ENCODE measurements at regions not wholly inside any gene's neighbourhood (a gene's known extent, or its start where the extent isn't known, plus 50 kb on each side); places are given as distances from the start of the nearest gene placed in this dataset.

GRCh38 chr3:75327453-75327852 lies 336.7 kb upstream of the FRG2C start:
- ATAC-seq (ENCODE audit: low read depth) (no peak), DNase-seq (no peak)
- no peak overlapping the region for H3K23ac ChIP-seq (ENCODE audit: low read depth, low read length)
- H2BK5ac ChIP-seq (ENCODE audit: low read depth, low read length, poor library complexity, severe bottlenecking), result no peak overlapping the region
- H3K4ac ChIP-seq (ENCODE audit: low read depth, low read length), result no peak overlapping the region
- no peak overlapping the region for H3K9ac ChIP-seq (ENCODE audit: low read depth, low read length)
- H2BK120ac ChIP-seq (ENCODE audit: low read depth, low read length), result no peak overlapping the region
- no peak overlapping the region for H2AFZ ChIP-seq (replicated peaks; ENCODE audit: low read length, poor library complexity)
- H2AK9ac ChIP-seq (replicated peaks; ENCODE audit: low read depth, low read length, poor library complexity), result no peak overlapping the region
- ChIA-PET CTCF (no interaction called here), POLR2A (ENCODE audit: unreplicated experiment) (no interaction called here)
- no peaks in the 10 kb centered on the region for H3K36me3 ChIP-seq (ENCODE audit: control insufficient read depth, insufficient read depth, low read length)
- H4K91ac ChIP-seq (ENCODE audit: insufficient read depth, low read depth, low read length), result no peak overlapping the region
- no peaks in the 10 kb centered on the region; the same call in 1 of the 2 replicates for H3K9me1 ChIP-seq (ENCODE audit: insufficient read depth, low read length)
- no peak overlapping the region for H4K8ac ChIP-seq (ENCODE audit: low read depth in 2 of 2, low read length in 2 of 2)
- dilution Hi-C loops (cut with HindIII; ENCODE audit: low sequenced_read_pairs, unreplicated experiment), result no loop called here
- H4K5ac ChIP-seq (ENCODE audit: low read depth, low read length), result no peak overlapping the region
- in situ Hi-C loops (cut with MboI; ENCODE audit: low sequenced_read_pairs), result no loop called here
- no peak overlapping the region for H3K27ac ChIP-seq (ENCODE audit: insufficient read depth, low read length)
- peaks cover 14% of the 10 kb centered on the region for H3K27me3 ChIP-seq (ENCODE audit: control insufficient read depth, insufficient read depth, low read length)
- no peaks in the 10 kb centered on the region for H3K79me1 ChIP-seq (ENCODE audit: low read depth in 1 of 2, low read length in 2 of 2)
- H3K18ac ChIP-seq (ENCODE audit: low read depth, low read length), result no peak overlapping the region
- peaks cover 2% of the 10 kb centered on the region; the same call in 1 of the 2 replicates for H3K4me1 ChIP-seq (ENCODE audit: control insufficient read depth, insufficient read depth, low read length)
- intact Hi-C loops (cut with micrococcal nuclease), result no loop called here
- H4K20me1 ChIP-seq (ENCODE audit: insufficient read depth, low read length), result no peaks in the 10 kb centered on the region
- no peak overlapping the region for H2BK15ac ChIP-seq (ENCODE audit: low read depth, low read length)
- no peaks in the 10 kb centered on the region for H3K9me3 ChIP-seq (ENCODE audit: control insufficient read depth, insufficient read depth, low read length)
- no peak overlapping the region for H2AK5ac ChIP-seq (ENCODE audit: low read depth, low read length)
- TF ChIP-seq CHD1 (IDR thresholded peaks at IDR 0.05; ENCODE audit: low read depth, low read length), result no peak
- TF ChIP-seq POLR2A (IDR thresholded peaks at IDR 0.05; ENCODE audit: low read depth, low read length), result no peak
- TF ChIP-seq FOS (IDR thresholded peaks at IDR 0.05; ENCODE audit: low read depth, low read length), result no peak
- TF ChIP-seq MXI1 (IDR thresholded peaks at IDR 0.05; ENCODE audit: borderline replicate concordance, low read depth, low read length), result no peak
- no peak overlapping the region for H3K4me3 ChIP-seq (ENCODE audit: insufficient read depth, low read depth, low read length)
- no peak overlapping the region for H3K56ac ChIP-seq (ENCODE audit: extremely low read depth, insufficient read depth, low read length)
- H3K4me2 ChIP-seq (ENCODE audit: low read depth, low read length), result no peak overlapping the region
- WGBS, 2 experiments (ENCODE audit: extremely low coverage in 2 of 2, insufficient read length in 1 of 2), result 33% methylated on average over 1 of the region's 9 CpGs; no CpG with 5 or more reads in 1 of the 2 experiments
- no TSS peak for BruUV-seq (replicated peaks)
- H2BK20ac ChIP-seq (ENCODE audit: low read depth, low read length), result no peak overlapping the region
- no peak overlapping the region for H3K14ac ChIP-seq (replicated peaks; ENCODE audit: low read depth, low read length)

All from IMR-90 (cell line).